RWPE2 (cell line): ENCODE measurements at regions not wholly inside any gene's neighbourhood (a gene's known extent, or its start where the extent isn't known, plus 50 kb on each side); places are given as distances from the start of the nearest gene placed in this dataset.
A peak's percentile ranks its signal among the peaks of the same experiment; 100 is the strongest.
"Not testable (repeated sequence)": the region's sequence is repeated elsewhere in the genome, so short reads cannot be mapped to it uniquely, and the experiment has no call there.

Experiments
- ATAC-seq: fragments of 200-7000 bp; cut with Tn5 transposase; 3 replicates; pipeline ENCODE4 v1.9.1; 2021; ENCODE audit warnings: low read depth
- DNase-seq: peaks from one replicate; pipeline ENCODE4 v3.0.0-alpha.2; 2020; ENCODE audit warnings: low spot score
- H3K27ac ChIP-seq: fragments of 450-650 bp; 2 replicates; pipeline ENCODE4 v1.5.1; 2017; ENCODE audit warnings: mild to moderate bottlenecking; ENCODE audit not compliant: poor library complexity, severe bottlenecking
- H3K27me3 ChIP-seq: fragments of 250-450 bp; sonication (Bioruptor Pico); 2 replicates; pipeline ENCODE4 v1.5.1; 2021; ENCODE audit warnings: mild to moderate bottlenecking, moderate library complexity; ENCODE audit not compliant: insufficient read depth, poor library complexity, severe bottlenecking
- H3K36me3 ChIP-seq: fragments of 250-450 bp; sonication (Bioruptor Pico); 2 replicates; pipeline ENCODE4 v1.5.1; 2020; ENCODE audit warnings: low read depth, mild to moderate bottlenecking, moderate library complexity
- H3K4me1 ChIP-seq: fragments of 250-450 bp; sonication (Bioruptor Pico); 2 replicates; pipeline ENCODE4 v1.5.1; 2021; ENCODE audit warnings: mild to moderate bottlenecking, moderate library complexity; ENCODE audit not compliant: insufficient read depth, poor library complexity, severe bottlenecking
- H3K4me3 ChIP-seq: fragments of 250-450 bp; sonication (Bioruptor Pico); 2 replicates; pipeline ENCODE4 v1.5.1; 2021; ENCODE audit warnings: mild to moderate bottlenecking, moderate library complexity; ENCODE audit not compliant: severe bottlenecking
- H3K9me3 ChIP-seq: fragments of 250-450 bp; sonication (Bioruptor Pico); 2 replicates; pipeline ENCODE4 v1.5.1; 2021; ENCODE audit warnings: mild to moderate bottlenecking, moderate library complexity; ENCODE audit not compliant: severe bottlenecking
- TF ChIP-seq, protein P1 (sequence below): fragments of 450-650 bp; IDR thresholded peaks from one replicate; pipeline ENCODE4 v1.5.1; 2017; ENCODE audit warnings: mild to moderate bottlenecking, moderate library complexity; ENCODE audit not compliant: poor library complexity, severe bottlenecking

DNA sequence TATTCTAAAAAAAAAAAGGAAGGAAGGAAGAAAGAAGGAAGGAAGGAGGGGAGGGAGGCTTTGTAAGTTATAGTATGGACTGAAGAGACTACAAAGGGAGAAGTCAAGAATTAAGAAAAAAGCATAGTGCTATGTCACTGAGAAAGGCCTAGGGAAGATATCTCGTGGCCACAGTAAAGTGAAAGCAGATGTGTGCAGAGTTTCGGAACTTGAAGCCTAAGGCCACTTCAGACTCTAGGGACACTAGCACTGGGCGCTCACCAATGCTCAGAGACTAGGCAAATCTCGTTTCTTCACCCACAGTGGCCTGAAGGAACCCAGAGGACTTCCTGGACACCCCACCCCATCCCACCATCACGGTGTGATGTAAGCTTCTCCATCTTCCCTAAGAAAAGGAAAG, 181.4 kb upstream of the TRPM3 start:
- Histone ChIP-seq H3K36me3 (no peaks in the 10 kb centered on the region), H3K27me3 (no peaks in the 10 kb centered on the region), H3K4me3 (no peak overlapping the region), H3K27ac (no peak overlapping the region), H3K4me1 (no peaks in the 10 kb centered on the region), H3K9me3 (no peaks in the 10 kb centered on the region)
- TF ChIP-seq, protein P1, sequence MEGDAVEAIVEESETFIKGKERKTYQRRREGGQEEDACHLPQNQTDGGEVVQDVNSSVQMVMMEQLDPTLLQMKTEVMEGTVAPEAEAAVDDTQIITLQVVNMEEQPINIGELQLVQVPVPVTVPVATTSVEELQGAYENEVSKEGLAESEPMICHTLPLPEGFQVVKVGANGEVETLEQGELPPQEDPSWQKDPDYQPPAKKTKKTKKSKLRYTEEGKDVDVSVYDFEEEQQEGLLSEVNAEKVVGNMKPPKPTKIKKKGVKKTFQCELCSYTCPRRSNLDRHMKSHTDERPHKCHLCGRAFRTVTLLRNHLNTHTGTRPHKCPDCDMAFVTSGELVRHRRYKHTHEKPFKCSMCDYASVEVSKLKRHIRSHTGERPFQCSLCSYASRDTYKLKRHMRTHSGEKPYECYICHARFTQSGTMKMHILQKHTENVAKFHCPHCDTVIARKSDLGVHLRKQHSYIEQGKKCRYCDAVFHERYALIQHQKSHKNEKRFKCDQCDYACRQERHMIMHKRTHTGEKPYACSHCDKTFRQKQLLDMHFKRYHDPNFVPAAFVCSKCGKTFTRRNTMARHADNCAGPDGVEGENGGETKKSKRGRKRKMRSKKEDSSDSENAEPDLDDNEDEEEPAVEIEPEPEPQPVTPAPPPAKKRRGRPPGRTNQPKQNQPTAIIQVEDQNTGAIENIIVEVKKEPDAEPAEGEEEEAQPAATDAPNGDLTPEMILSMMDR: no peak
- DNase-seq (no peak), ATAC-seq (no peak)

- Histone ChIP-seq H3K27me3 (peaks cover 6% of the 10 kb centered on the region), H3K36me3 (no peaks in the 10 kb centered on the region), H3K4me3 (no peak overlapping the region), H3K9me3 (no peaks in the 10 kb centered on the region), H3K4me1 (no peaks in the 10 kb centered on the region), H3K27ac (no peak overlapping the region)
- ATAC-seq (no peak), DNase-seq (no peak)
- TF ChIP-seq, protein P1: no peak
These were observed 174.5 kb upstream of the TRPM3 start for GRCh38 chr9:71295928-71296327.

- H3K27ac ChIP-seq: no peak overlapping the region
- TF ChIP-seq, protein P1: no peak
- no peak for ATAC-seq
- no peaks in the 10 kb centered on the region for H3K4me1 ChIP-seq
- H3K9me3 ChIP-seq: no peaks in the 10 kb centered on the region
- no peak overlapping the region for H3K4me3 ChIP-seq
- no peaks in the 10 kb centered on the region for H3K36me3 ChIP-seq
- DNase-seq: no peak
- no peaks in the 10 kb centered on the region for H3K27me3 ChIP-seq
These were observed 164.7 kb upstream of the TRPM3 start for GRCh38 chr9:71286146-71286545.

DNA sequence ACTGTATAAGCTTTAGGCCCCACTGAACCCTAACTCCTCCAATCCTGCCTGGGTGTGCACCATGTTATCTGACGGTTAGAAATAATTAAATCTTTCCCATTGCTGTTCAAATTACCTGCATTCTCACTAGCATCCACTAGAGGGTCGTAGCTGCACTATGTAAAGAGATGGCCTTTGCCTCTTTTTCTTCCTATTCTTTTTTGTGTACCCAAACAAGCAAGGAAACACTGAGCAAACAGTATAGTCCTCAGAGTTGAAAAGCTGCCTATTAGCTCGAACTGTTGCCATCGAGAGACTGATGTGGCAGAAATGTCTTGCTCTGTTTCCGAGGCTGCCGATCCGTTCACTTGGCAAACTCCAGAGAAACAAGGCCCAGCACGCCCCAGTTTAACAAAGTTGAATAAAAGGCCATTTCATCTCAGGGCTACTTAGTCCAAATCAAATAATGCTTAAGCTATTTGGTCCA, 163.8 kb upstream of the TRPM3 start:
- Histone ChIP-seq H3K4me1 (no peaks in the 10 kb centered on the region), H3K9me3 (no peaks in the 10 kb centered on the region), H3K27me3 (no peaks in the 10 kb centered on the region), H3K27ac (no peak overlapping the region), H3K36me3 (no peaks in the 10 kb centered on the region), H3K4me3 (no peak overlapping the region)
- TF ChIP-seq, protein P1: peak; percentile 88
- ATAC-seq (peak; percentile 66; the same call in 2 of the 3 replicates), DNase-seq (no peak)

- not testable (repeated sequence) for H3K36me3 ChIP-seq, H3K4me1 ChIP-seq, DNase-seq, H3K27ac ChIP-seq, ATAC-seq, H3K4me3 ChIP-seq, H3K9me3 ChIP-seq, H3K27me3 ChIP-seq
These were observed 160.7 kb upstream of the TRPM3 start for GRCh38 chr9:71282116-71282515.
